ENCODE measurements at regions not wholly inside any gene's neighbourhood (a gene's known extent, or its start where the extent isn't known, plus 50 kb on each side); places are given as distances from the start of the nearest gene placed in this dataset.
"Not testable (repeated sequence)": the region's sequence is repeated elsewhere in the genome, so short reads cannot be mapped to it uniquely, and the experiment has no call there.

DNA sequence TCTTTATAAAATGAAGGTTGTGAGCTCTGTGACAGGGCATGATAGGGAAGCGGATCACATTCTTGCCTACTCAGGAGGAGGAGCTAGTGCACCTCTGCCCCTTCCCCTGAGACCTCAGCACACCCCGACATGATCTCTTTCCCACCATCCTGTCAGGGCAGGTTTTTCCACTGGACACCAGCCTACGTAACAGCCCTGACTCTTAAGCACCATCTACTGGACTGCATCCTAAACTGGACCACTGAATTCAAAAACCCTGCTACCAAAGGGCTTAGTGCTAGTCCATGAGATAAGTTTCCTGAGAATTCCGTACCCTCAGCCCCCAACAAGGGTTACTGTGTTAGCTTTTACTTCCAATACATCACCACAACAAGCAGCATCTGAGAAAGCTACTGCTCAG lies 68.5 kb upstream of the FCGR1A start:
- H3K4me3 ChIP-seq; H3K4me1 ChIP-seq; H3K27ac ChIP-seq; H3K36me3 ChIP-seq; DNase-seq (ENCODE audit: low spot score in 2 of 2); H3K27me3 ChIP-seq; H3K9me3 ChIP-seq: not testable (repeated sequence)
- no CpG with 5 or more reads among the region's 4 CpGs for WGBS

DNA sequence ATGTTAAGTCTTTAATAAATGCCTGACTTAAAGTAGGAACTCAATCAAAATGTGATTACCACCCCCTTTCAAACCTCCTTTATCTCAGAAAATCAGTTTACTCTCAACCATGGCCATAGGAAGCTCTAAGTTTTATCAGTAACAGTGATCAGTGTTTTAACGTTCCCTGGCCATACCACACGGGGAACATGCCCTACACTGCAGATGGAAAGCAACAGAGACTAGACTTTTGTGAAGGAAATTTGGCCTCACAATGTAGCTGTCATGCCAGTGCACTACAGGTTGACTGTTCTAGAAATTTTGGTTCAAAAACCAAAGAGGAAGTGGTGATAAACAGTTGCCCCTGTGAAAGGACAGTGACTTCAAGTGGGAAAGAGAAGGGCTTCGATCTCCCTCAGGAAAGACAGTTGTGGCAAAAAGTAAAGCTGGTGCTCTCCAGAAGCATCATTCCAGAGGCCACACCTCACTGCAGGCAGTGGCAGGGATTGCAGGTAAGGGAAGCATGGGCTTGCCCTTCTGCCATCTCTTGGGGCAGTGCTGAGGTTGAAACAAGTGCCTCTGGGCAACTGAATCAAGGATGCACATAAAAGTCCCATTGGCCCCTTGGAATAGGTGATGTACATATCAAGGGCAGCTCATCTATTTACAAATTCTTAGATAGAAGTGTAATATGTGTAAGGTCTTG lies 57.7 kb upstream of the FCGR1A start:
- DNase-seq (ENCODE audit: low spot score in 2 of 2); H3K4me3 ChIP-seq; H3K4me1 ChIP-seq; H3K36me3 ChIP-seq; H3K27ac ChIP-seq; H3K27me3 ChIP-seq; H3K9me3 ChIP-seq: not testable (repeated sequence)
- no CpG with 5 or more reads among the region's 3 CpGs for WGBS

DNA sequence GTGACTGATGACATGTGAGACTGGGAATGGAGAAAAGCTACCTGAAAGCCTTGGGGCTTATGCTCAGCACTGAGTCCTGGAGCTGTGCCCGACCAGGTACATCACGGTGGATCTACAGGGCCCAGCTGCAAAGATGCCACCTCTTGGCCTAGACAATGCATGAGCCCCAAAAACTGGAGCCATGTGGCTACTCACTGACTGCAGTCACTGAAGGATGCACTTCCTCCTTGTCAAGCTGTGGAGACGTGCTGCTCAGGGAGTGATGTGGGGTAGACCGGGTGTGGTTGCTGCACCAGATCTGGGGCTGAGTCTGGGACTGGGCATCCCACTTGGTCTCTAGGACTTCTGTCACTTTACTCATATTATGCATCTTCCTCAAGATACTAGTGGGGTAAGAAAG lies 55.8 kb upstream of the FCGR1A start:
- no CpG with 5 or more reads among the region's 4 CpGs for WGBS
- not testable (repeated sequence) for DNase-seq (ENCODE audit: low spot score in 2 of 2)

DNA sequence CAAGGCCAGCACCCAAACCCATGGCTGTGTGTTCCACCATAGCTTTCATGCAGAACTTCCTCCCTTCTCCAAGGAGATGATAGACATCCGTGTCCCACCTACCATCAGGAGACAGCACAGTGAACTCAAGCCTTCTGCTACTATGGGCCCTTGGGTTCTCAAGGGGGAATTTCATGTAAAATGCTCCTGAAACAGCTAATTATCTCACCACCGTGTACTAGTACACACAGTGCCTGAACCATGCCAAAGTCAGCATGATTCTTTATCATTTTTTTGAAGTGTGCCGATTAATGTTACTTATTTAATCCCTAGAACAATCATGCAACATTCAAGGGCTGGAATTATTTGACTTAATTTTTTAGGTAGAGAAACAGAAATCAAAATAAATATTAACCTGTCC lies 53.9 kb upstream of the FCGR1A start:
- not testable (repeated sequence) for H3K4me3 ChIP-seq; DNase-seq (ENCODE audit: low spot score in 2 of 2); H3K27me3 ChIP-seq; H3K9me3 ChIP-seq; H3K27ac ChIP-seq; H3K4me1 ChIP-seq; H3K36me3 ChIP-seq
- no CpG with 5 or more reads among the region's 3 CpGs for WGBS

More for the DNA sequence above, 55.8 kb upstream of the FCGR1A start:
- not testable (repeated sequence) for H3K27me3 ChIP-seq, H3K27ac ChIP-seq, H3K4me1 ChIP-seq, H3K9me3 ChIP-seq, H3K36me3 ChIP-seq, H3K4me3 ChIP-seq
